CD14-positive monocyte (primary cell): ENCODE measurements at regions not wholly inside any gene's neighbourhood (a gene's known extent, or its start where the extent isn't known, plus 50 kb on each side); places are given as distances from the start of the nearest gene placed in this dataset.

Experiments
- DNase-seq, 3 donors: peaks; one replicate each; pipeline ENCODE4 v3.0.0-alpha.2; 2011 to 2022
- H2AFZ ChIP-seq: 2 replicates; pipeline ENCODE4 v1.6.0; 2012; ENCODE audit warnings: mild to moderate bottlenecking, low read depth, low read length, inconsistent platforms; ENCODE audit not compliant: insufficient read depth, poor library complexity, severe bottlenecking
- H3K27ac ChIP-seq, 2 donors: 1 replicate in 1 of 2; 2 replicates in 1 of 2; pipeline ENCODE4 v1.5.1; 2012 to 2013; ENCODE audit warnings: low read length in 2 of 2, control low read depth in 1 of 2, inconsistent platforms in 1 of 2, low read depth in 1 of 2, mild to moderate bottlenecking in 1 of 2
- H3K27me3 ChIP-seq, 2 donors: one replicate each; pipeline versions ENCODE4 v1.6.0 to v1.6.1; 2011 to 2013; ENCODE audit warnings: low read length in 2 of 2; ENCODE audit not compliant: control insufficient read depth in 2 of 2, insufficient read depth in 2 of 2
- H3K36me3 ChIP-seq, 2 donors: replicated peaks in 1 of 2; 1 replicate in 1 of 2; 2 replicates in 1 of 2; pipeline versions ENCODE4 v1.5.1 to v1.6.1; 2012 to 2013; ENCODE audit warnings: low read length in 2 of 2, control low read depth in 1 of 2, inconsistent platforms in 1 of 2, mild to moderate bottlenecking in 1 of 2; ENCODE audit not compliant: insufficient read depth in 2 of 2, control insufficient read depth in 1 of 2
- H3K4me1 ChIP-seq, 2 donors: 1 replicate in 1 of 2; 2 replicates in 1 of 2; pipeline versions ENCODE4 v1.5.1 to v1.6.1; 2012 to 2013; ENCODE audit warnings: low read length in 2 of 2, control low read depth in 1 of 2, inconsistent platforms in 1 of 2, mild to moderate bottlenecking in 1 of 2, moderate library complexity in 1 of 2; ENCODE audit not compliant: insufficient read depth in 2 of 2, control insufficient read depth in 1 of 2
- H3K4me2 ChIP-seq: replicated peaks from 2 replicates; pipeline ENCODE3; 2012; ENCODE audit warnings: low read length, moderate library complexity, mild to moderate bottlenecking; ENCODE audit not compliant: poor library complexity, severe bottlenecking; ENCODE audit errors: extremely low read depth
- H3K4me3 ChIP-seq, 3 experiments: fragments of 200-600 bp in 1 of 3; sonication (generic) in 1 of 3; replicated peaks in 1 of 3; 1 replicate in 2 of 3; 2 replicates in 1 of 3; pipeline ENCODE4 v1.5.1; 2011 to 2013; ENCODE audit warnings: low read length in 3 of 3, mild to moderate bottlenecking in 3 of 3, control low read depth in 2 of 3, low read depth in 2 of 3, inconsistent platforms in 1 of 3, moderate library complexity in 1 of 3
- H3K79me2 ChIP-seq: 2 replicates; pipeline ENCODE4 v1.6.0; 2012; ENCODE audit warnings: mild to moderate bottlenecking, control low read depth, inconsistent platforms, low read length, moderate library complexity; ENCODE audit not compliant: insufficient read depth
- H3K9ac ChIP-seq: 2 replicates; pipeline ENCODE4 v1.6.0; 2017; ENCODE audit warnings: low read length, mild to moderate bottlenecking; ENCODE audit not compliant: insufficient read depth, poor library complexity, severe bottlenecking
- H3K9me3 ChIP-seq, 2 donors: replicated peaks in 1 of 2; 1 replicate in 1 of 2; 2 replicates in 1 of 2; pipeline versions ENCODE4 v1.5.1 to v1.6.1; 2012 to 2013; ENCODE audit warnings: low read length in 2 of 2, control low read depth in 1 of 2; ENCODE audit not compliant: control insufficient read depth in 1 of 2, insufficient read depth in 1 of 2
- H4K20me1 ChIP-seq: 2 replicates; pipeline ENCODE4 v1.6.0; 2012; ENCODE audit warnings: mild to moderate bottlenecking, low read length, control low read depth, moderate library complexity; ENCODE audit not compliant: insufficient read depth
- H3K27ac Mint-ChIP-seq, 7 donors: one replicate each; pipeline ENCODE4 v1.8.0; 2020; ENCODE audit warnings: mild to moderate bottlenecking in 7 of 7, mixed read lengths in 7 of 7, moderate library complexity in 6 of 7, inconsistent platforms in 2 of 7
- H3K27me3 Mint-ChIP-seq, 3 donors: one replicate each; pipeline ENCODE4 v1.8.0; 2021 to 2022; ENCODE audit warnings: low read depth in 3 of 3, mild to moderate bottlenecking in 3 of 3, mixed read lengths in 3 of 3, moderate library complexity in 3 of 3, inconsistent platforms in 1 of 3
- H3K36me3 Mint-ChIP-seq, 2 donors: one replicate each; pipeline ENCODE4 v1.8.0; 2020; ENCODE audit warnings: mixed read lengths in 2 of 2, inconsistent platforms in 1 of 2, mild to moderate bottlenecking in 1 of 2
- H3K4me1 Mint-ChIP-seq: one replicate; pipeline ENCODE4 v1.8.0; 2020; ENCODE audit warnings: mild to moderate bottlenecking, mixed read lengths
- H3K4me3 Mint-ChIP-seq, 2 donors: one replicate each; pipeline ENCODE4 v1.8.0; 2020; ENCODE audit warnings: mild to moderate bottlenecking in 2 of 2, mixed read lengths in 2 of 2, moderate library complexity in 1 of 2
- H3K9me3 Mint-ChIP-seq, 7 donors: one replicate each; pipeline ENCODE4 v1.8.0; 2020 to 2022; ENCODE audit warnings: mixed read lengths in 7 of 7, mild to moderate bottlenecking in 6 of 7, moderate library complexity in 6 of 7, inconsistent platforms in 2 of 7
- CTCF ChIP-seq: fragments of 200-600 bp; IDR thresholded peaks from one replicate; pipeline ENCODE4 v1.8.0; 2022; ENCODE audit warnings: antibody characterized with exemption, mild to moderate bottlenecking
- WGBS: methylation state at CpG from one replicate; pipeline ENCODE4 v1.1.5; 2013; ENCODE audit warnings: missing lambda C conversion rate; ENCODE audit not compliant: insufficient coverage; 5-methylcytosine and 5-hydroxymethylcytosine counted together
- intact Hi-C, 2 donors: fragments of 100-400 bp; cut with micrococcal nuclease; formaldehyde crosslinking; loops; one replicate each; pipeline versions ENCODE4 v1.15.0 to v1.15.1; 2023

- H3K4me3 Mint-ChIP-seq, result no peak overlapping the region
- H3K27ac ChIP-seq, result no peak overlapping the region
- no peak for TF ChIP-seq CTCF
Observed at GRCh38 chr9:106307670-106308069, 555.3 kb upstream of the ZNF462 start.

DNA sequence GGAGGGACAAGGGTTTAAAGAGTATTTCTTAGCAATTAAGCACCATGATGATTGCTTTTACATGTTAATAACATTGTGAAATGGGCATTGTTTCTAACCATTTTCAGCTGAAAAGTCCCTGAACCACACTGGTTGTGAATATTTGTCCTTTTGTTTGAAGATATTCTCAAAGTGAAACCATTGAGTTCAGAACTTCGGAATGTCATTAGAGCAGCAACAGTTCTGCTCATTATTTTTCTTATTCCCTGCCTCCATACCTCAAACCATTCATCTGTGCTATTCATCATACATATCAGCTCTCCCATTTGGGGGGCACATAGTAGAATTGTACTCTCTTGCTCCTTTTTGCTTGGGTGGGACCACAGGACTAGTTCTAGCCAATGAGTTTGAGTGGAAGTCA is 553.0 kb upstream of the ZNF462 start:
- 100% methylated on average over 1 of the region's 1 CpG for WGBS
- no peak for TF ChIP-seq CTCF
- Histone ChIP-seq H4K20me1 (no peaks in the 10 kb centered on the region), H3K27me3 (no peaks in the 10 kb centered on the region), H2AFZ (no peak overlapping the region), H3K4me3 (no peak overlapping the region), H3K4me2 (no peak overlapping the region), H3K79me2 (no peaks in the 10 kb centered on the region), H3K36me3 (no peaks in the 10 kb centered on the region), H3K4me1 (no peaks in the 10 kb centered on the region), H3K9me3 (no peaks in the 10 kb centered on the region), H3K27ac (no peak overlapping the region), H3K9ac (no peak overlapping the region)
- no peak for DNase-seq
- H3K36me3 Mint-ChIP-seq, result no peaks in the 10 kb centered on the region
- H3K9me3 Mint-ChIP-seq, result peaks cover 0 to 8% (median 2%) of the 10 kb centered on the region in 7 donors
- no peak overlapping the region for H3K4me3 Mint-ChIP-seq
- H3K27me3 Mint-ChIP-seq, result peaks cover 0 to 1% (median 1%) of the 10 kb centered on the region in 3 donors
- no peak overlapping the region for H3K27ac Mint-ChIP-seq
- intact Hi-C loops, result no loop called here
- no peaks in the 10 kb centered on the region for H3K4me1 Mint-ChIP-seq

More at GRCh38 chr9:106307670-106308069, 555.3 kb upstream of the ZNF462 start:
- H3K27me3 ChIP-seq, result no peaks in the 10 kb centered on the region
- H3K9me3 Mint-ChIP-seq, result peaks cover 0 to 8% (median 2%) of the 10 kb centered on the region in 7 donors
- H3K4me2 ChIP-seq, result no peak overlapping the region
- H3K36me3 Mint-ChIP-seq, result no peaks in the 10 kb centered on the region
- no peaks in the 10 kb centered on the region for H3K4me1 ChIP-seq
- no peak overlapping the region for H3K4me3 ChIP-seq
- intact Hi-C loops, result no loop called here
- no peaks in the 10 kb centered on the region for H3K79me2 ChIP-seq
- H4K20me1 ChIP-seq, result no peaks in the 10 kb centered on the region
- no peak overlapping the region for H3K27ac Mint-ChIP-seq
- peaks cover 0 to 3% (median 1%) of the 10 kb centered on the region in 3 donors for H3K27me3 Mint-ChIP-seq
- H2AFZ ChIP-seq, result no peak overlapping the region
- no peaks in the 10 kb centered on the region for H3K9me3 ChIP-seq
- no peak for DNase-seq
- H3K9ac ChIP-seq, result no peak overlapping the region
- H3K4me1 Mint-ChIP-seq, result no peaks in the 10 kb centered on the region
- no peaks in the 10 kb centered on the region for H3K36me3 ChIP-seq
